CD4-positive, alpha-beta T cell treated with Interleukin-1 beta for 1 hour (primary cell): ENCODE measurements at regions not wholly inside any gene's neighbourhood (a gene's known extent, or its start where the extent isn't known, plus 50 kb on each side); places are given as distances from the start of the nearest gene placed in this dataset.
"Not testable (repeated sequence)": the region's sequence is repeated elsewhere in the genome, so short reads cannot be mapped to it uniquely, and the experiment has no call there.

Experiments
- DNase-seq, 2 donors: peaks; one replicate each; pipeline ENCODE4 v3.0.0-alpha.2; 2020 to 2022

DNA sequence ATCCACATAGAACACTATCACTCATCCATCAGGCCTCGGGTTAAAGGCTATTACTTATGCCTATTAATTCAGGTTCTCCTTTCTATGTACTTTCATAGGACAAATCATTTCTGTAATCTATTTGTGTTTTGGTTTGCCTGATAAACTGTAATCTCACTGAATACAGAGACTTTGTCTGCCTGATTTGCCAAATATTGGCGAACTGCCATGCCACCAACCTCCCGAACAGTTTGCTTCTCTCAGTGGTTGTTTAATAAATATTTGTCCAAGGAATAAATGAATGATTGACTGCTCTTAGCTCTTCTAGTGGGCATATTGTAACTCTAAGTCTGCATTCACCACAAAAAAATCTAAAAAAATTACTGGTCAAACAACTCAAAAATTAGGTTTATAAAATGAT lies 170.1 kb upstream of the ZFP64 start:
- no peak for DNase-seq

DNA sequence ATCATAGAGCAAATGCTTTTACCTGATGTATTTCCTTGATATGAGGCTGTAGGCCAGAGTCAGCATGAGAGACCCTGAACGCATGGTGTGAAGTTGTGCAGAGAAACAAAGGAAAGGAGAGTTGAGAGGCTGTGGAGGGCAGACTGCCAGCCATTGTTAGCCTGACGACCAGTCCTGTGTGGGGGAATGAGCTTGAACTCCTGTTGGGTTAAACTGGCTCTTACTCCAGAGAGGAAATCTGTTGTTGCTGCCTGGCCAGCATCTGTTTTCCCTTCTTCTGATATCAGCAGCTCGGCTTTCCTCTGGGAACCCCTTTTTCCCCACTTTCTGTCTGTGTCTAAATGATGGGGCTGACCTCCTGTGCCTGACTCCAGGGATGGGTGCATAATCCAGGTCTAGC lies 158.2 kb upstream of the ZFP64 start:
- no peak for DNase-seq

DNA sequence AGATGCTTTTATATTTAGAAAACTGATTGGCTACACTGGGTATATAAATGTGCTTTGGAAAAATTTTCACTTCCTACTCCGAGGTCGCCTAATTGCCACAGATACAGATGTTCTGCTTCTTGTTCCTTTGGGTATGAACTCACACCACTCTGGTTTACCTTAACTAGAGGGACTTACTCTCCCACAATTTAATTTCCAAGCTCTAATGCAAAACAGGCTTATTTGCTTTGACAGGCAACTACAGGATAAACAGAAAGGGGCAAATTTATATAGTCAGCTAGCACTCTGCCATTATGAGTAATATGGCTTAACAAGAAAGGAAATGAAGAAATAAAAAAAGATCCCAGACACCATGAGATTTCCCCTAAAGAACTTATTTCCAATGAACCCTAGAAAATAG lies 156.9 kb upstream of the ZFP64 start:
- no peak for DNase-seq

DNA sequence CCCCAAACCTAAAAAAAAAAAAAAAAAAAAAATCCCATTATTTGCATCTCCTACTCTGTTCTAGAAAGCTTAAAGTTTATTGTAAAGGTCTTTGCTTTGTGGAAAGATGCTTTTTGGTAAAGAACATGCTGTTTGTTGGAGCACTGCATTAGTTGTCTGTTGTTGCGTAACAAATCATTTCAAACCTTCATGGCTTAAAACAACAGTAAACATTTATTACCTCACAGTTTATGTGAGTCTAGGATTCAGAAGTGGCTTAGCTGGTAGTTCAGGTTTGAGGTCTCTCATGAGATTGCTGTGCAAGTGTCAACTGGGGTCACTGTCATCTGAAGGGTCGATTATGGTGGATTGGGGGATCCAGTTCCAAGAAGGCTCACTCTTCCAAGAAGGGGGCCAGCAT lies 155.2 kb upstream of the ZFP64 start:
- no peak for DNase-seq

DNA sequence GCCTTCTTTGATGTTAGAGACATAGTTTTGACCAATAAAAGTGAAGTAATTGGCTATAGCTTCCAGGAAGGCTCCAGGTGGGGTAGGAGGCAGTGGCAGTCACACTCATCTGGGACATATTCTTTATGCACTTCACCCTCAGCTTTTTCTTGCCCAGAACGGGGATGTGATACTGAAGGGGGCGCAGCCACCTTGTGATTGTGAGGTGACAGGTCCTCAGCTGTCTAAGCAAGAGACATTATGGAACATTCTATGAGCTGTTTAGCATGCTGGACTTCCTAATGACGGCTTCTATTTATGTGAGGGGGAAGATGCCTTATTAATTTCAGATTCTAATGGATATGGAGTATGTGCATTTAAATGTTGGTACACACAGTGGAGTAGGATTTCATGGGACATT lies 151.3 kb upstream of the ZFP64 start:
- DNase-seq, result peak in 1 of 2 donors; percentile 22

DNA sequence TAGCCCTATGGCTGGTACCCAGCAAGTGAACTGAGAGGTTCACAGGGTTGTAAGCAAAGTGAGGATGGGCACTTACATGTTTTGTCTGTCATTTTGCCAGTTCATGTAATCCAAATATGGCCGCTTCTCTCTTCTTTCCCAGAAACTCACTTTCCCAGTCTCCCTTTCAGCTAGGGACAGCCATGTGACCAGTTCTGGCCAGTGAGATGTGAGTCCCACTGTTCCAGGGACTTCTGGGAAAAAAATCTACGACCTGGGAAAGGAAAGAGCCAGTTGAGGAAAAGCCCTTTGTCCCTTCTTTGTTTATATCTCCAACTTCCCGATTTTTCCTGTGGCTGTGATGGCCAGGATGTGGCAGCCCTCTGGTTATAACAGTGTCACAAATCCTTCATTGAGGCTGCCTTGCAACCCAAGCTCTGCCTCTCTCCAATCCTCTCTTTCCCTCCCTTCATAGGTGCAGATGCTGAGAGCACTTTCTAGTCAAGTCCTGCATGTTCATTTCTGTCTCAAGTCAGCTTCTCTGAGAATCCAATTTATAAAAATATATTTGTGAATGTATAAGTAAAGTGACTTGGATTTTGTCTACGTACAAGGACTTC lies 148.6 kb upstream of the ZFP64 start:
- no peak for DNase-seq

DNA sequence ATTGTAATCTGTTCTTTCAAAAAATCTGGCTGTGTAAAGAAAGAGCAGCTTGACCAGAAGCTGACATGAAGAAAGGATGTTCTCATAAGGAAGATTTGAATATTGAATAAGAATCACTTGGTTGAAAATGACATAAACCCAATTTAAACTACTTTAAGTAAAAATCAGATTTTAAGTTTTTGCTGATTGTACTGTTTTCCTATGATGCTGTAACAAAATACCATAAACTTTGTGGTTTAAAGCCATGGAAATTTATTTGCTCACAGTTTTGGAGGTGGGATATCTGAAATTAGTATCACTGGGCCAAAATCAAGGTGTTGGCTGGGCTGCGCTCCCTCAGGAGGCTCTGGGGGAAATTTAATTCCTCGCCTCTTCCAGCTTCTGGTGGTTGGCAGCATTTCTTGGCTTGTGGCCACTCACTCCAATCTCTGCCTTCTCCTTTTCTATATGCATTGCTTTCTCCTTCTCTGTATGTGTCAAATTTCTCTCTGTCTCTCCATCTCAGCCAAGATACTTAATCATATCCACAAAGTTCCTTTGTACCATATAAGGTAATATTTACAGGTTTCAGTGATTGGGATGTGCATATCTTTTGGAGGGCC lies 141.2 kb upstream of the ZFP64 start:
- no peak for DNase-seq

DNA sequence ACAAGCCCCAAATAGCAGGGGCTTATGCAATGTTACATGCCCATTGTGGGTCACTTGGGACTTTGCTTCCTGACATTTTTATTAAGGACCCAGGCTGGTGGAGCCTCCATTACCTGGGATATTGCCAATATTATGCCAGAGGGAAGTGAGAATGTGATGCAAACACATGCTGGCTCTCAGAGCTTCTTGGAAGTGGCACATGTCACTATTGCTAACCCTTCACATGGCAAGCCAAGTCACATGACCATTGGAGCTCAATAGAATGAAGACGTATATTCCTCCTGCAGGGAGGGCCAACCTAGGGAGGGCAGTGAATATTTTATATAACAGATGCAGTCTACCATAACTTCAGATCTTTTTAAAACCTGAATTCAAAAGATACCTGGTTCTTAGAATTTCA lies 140.7 kb upstream of the ZFP64 start:
- no peak for DNase-seq

DNA sequence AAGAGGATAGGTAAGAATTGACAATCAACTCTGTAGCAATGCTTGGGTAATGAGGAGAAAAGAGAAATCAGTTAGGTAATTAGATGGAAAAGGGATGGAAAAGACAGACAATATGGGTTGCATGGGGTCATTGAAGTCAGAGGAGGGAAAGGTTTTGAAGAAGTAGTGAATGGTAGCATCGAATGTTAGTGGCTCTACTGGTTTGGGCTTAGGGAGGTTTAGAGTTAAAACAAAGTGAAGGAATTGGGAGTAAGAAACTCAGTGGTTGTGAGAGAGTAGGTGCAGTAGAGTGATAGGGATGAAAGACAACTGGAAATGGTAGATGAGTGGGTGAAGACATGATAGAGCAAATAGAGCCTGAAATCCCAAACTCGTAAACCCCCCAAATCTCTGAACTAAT lies 140.1 kb upstream of the ZFP64 start:
- DNase-seq, result no peak

DNA sequence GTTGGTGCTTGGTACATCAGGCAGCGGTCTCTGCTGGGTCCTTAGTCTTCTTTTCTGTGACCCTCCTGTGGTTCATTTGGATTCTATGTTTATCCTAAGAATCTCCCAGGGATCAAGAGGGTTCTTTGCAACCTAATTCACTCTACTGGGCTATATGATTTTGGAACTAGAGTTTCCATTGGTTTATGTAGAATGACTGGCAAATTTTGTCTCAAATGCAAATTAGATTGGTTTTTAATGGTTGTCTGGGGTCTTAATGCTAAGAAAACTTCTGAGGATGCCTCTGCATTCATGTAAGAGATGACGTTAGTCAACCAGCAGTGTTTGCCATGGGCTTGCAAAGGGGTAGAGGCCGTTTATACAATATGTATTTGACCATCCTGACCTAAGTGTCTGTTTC lies 129.8 kb upstream of the ZFP64 start:
- DNase-seq, result no peak

DNA sequence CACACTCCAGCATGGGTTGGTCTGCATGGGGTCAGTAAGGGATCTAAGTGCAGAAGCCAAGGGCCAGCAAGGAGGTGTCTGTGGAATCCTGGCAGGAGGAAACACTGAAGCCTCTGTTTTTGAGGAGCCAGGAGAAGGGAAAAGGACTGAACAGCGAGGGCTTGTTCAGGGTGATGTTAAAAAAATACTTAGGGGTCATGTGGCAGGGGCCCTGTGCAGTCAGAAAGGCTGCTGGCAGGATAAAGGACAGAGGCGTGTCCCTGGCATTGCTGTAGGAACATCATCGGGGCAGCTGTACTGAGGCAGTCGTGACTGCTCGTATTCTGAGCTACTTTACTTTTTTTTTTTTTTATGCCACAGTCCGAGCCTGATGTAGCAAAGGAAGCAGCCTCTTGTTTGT lies 127.1 kb upstream of the ZFP64 start:
- DNase-seq, result no peak

DNA sequence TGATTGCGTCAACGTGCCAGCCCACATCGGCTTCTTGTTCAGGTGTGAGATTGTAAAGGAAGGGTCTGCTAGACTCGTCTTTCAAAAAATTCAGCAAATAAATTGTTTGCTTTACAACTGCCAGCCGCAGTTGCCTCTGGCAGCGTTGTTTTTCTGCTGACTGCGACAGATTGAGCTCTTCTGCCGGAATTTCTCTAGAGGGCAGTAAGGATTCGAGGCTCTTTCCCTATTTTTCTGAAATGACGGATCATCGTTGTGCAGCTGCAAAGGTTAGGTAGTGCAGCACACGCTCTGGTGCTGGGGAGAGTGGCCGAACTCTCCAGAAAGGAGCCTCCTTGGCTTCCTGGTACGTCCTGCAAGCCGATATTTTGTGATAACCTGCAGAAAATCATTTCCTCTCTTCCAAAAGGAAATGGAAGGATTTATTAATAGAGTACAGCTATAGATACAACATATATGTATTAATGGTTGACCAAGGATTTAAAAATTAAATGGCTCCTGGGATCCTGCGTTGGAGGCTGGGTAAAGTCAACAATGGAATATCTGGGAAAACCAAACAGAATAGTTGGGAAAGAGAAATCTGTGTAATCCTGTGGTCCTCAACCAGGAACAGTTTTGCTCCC lies 121.9 kb upstream of the ZFP64 start:
- DNase-seq, result no peak

DNA sequence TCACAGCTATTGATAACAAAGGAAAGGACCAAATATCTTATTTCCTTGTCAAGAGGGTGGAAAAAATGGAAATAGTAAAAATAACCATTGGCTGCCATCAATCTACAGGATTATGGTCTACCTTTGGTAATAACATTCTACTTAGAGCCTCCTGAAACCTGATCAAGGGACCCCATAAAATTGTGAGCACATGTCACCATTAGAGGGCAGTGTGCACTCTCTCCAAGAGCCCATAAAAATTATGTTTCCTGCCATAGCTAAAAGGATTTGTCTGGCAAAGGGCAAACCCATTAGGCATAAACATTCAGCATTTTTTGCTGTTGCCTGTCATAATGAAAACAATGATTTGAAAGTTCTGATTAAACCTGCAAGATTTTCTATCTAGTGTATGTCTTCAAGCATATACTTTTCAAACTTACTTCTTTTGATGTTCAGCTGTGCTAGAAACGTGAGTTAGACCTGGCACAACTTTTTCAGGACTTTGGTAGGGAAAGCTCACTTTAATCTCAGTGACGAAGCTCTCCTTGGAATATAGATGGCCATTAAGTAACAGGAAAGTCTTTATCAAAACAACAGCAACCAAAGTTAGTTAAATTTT lies 120.7 kb upstream of the ZFP64 start:
- peak; percentile 29 to 69 for DNase-seq

DNA sequence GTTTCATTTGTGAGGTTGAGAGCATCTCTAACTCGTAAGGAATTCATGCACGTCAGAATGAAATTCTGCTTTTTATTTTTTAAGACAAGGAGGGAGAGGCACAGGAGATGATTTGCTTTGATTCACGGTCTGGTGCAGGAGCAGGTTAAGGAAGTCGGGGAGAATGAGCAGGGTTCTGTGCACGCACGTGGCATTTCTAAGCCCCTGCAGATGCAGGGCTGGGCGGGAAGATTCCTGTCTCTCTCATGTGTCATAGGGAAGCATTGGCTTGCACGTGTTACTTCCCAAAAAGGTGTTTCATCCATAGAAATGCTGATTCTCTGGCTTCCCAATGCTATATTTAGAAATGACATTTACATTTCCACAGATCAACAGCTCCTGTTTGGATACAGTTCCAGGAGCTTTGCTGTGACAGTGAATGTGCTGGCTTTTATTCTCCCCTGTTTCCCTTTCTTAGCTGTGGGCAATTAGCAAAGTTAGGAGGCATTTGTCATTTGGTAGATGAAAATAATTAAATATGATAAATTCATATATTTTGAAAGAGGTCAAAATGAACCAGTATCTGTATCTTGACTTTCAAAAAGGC lies 119.7 kb upstream of the ZFP64 start:
- DNase-seq, result no peak

DNA sequence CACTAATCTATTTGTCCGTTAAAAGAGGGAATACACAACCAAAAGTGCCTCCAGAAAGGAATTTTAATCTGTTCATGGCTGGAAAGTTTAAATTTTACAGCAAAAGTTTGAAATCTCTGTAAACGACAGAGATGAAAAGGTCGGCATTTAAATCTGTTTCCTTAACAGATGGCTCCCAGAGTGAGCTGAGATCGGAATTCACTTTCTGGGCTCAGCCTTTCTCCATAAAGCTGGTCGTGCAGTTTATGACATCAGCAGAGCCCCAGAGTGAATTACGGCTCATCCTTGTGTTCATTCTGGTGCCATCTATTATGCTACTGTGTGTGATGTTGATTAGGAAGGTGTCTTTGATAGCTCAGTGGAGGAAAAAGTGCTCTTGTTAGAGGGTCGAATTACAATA lies 117.6 kb upstream of the ZFP64 start:
- DNase-seq, result no peak

DNA sequence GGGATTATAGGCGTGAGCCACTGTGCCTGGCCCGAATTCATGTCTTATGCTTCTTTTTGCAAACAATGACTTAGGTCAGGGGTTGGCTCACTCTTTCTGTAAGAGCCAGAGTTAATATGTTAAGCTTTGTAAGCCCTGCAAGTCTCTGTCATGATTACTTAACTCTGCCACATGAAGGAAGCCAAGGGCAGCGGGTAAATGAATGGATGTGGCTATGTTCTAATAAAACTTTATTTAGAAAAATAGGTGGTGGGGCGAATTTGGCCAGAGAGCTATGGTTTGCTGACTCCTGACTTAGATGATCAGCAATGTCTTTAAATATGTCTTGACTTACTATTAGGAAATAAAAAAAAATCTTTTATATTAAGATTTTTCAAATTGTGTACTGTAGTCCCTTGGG lies 114.9 kb upstream of the ZFP64 start:
- no peak for DNase-seq

DNA sequence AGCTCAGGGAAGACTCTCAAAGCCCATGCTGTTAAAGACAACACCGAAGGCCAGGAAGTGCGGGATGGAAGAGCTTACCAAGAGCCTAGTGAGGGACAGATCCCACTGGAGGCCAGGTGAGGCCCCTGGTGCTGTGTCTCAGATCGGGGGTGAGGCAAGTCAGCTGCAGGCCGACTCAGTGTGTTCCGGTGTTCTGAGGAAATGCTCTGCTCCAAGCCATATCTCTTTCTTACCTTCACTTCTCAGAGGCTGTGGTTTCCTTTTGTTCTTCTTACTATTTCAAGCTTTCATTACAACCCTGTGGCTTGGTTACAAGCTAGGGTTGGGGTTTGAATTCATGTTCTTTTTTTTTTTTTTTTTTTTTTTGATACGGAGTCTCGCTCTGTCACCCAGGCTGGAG lies 114.3 kb upstream of the ZFP64 start:
- peak; percentile 3 to 12 for DNase-seq

DNA sequence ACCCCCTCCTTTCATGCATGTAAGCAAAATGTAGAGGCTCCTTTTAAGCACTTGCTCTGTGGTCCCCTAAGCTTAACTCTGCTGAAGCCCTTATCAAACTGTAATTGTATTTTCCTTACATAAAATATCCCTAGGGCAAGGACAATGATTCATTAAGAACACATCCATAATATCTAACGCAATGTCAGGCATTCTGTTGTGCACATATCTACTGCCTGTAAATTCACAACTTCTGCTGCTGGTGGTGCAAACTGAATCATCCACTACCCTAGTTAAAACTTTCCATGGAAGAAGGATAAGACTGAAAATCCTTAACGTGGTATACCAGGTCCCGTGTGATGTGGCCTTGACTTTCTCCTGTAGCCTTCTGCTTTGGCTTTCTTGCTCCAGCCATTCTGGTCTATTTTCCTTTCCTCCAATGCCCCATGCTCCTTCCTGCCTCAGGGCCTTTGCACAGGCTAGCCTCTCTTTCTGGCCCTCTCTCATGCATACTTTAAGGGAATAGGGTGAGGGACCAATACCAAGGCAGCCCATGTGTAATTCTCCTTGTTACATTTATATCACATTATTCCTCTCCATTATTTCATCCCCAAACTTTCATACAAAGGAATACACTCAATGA lies 113.6 kb upstream of the ZFP64 start:
- no peak for DNase-seq

DNA sequence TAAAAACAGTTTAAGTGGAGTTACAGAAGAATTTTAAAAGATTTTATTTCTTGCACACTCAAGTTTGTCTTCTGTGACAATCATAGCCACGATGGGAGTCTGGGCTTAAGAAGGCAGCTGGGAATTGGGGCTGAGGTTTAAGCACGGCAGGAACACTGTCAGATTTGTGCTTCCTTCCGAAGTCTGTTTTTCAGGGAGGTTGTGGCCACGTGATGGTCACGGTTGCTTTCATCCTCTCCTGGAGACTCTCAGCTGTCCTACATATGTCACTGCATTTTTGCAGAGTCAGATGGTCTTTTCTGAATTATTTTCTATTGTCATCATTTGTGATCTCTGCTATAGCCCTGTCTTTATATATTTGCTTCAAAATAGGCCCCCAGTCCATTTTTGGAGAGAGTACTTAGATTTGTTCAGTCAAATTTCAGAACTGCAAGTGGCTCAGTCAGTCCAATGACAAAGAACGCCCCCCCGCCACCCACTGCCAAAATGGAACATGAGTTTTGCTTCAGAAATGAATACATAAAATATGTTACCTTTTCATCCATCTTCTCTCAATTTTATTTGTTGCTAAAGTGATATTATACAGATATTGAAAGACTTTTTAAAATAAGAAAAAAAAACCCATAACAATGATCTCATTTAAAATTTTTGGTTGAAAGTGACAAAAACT lies 111.8 kb upstream of the ZFP64 start:
- no peak for DNase-seq

DNA sequence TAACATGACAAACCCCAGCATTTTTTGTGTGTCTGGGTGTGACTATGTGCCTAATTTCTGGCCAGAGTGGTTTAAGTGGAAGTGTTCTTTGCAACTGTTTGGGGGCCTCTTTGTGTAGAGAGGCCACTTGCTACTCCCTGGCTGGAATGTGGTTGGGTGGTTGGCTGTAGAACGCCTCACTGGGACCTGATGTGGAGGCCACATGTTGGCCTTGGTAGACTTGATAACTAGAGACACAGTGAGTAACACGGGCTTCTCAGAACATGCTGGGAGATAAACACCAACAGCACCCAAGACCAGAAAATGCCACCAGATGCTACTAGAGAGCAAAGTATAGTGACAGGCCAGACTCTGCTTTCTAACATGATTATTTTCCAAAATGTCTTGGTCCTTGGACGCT lies 111.2 kb upstream of the ZFP64 start:
- no peak for DNase-seq

DNA sequence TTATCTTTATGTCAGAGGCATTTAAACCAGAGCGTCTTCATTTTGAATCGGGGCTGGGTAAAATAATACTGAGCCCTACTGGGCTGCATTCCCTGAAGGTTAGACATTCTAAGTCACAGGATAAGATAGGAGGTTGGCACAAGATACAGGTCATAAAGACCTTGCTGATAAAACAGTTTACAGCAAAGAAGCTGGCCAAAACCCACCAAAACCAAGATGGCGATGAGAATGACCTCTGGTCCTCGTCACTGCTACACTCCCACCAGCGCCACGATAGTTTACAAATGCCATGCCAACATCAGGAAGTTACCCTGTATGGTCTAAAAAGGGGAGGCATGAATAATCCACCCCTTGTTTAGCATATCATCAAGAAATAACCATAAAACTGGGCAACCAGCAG lies 110.5 kb upstream of the ZFP64 start:
- DNase-seq, result not testable (repeated sequence)

DNA sequence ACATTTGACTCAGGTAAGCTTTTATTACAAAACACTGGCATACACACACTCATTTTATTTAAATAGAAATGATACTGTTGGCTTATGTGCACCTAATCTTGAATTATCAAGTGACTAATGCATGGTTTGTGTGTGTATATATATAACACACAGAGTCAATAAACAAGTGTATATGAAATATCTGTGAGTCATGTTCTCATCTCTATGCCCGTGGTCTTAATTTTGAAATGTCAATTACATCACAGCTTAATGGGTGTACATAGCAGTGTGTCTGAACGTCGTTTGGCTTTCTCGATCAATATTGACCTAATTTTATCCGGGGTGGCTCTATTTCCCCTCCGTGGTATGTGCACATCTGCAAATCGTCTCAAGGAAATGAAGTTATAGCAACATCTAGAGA lies 104.0 kb upstream of the ZFP64 start:
- no peak for DNase-seq

DNA sequence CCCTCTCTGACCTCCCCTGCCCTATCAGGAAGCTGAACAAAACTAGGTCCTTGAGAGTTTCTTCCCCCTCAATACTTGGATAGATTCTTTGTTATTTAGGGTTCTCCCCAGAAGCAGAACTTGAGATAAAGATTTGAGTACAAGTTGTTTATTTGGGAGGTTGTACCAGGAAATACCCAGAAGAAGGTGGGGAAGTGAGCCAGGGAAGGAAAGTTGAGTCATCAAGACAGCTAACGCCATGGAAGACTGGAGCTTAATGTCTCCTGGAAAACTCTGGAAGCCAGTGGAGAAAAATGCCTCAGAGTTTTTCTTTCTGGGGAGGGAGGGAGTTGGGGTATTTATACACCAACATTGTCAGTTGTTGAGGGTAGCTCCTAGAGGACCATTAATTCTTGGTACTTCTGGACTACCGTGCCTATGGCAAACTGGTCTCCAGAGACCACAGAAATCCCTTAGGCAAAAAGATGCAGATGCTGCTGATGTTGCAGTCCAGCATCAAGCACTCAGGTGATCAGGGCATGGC lies 102.6 kb upstream of the ZFP64 start:
- no peak for DNase-seq
